Caco-2 (cell line): ENCODE measurements at regions not wholly inside any gene's neighbourhood (a gene's known extent, or its start where the extent isn't known, plus 50 kb on each side); places are given as distances from the start of the nearest gene placed in this dataset.
"Not testable (repeated sequence)": the region's sequence is repeated elsewhere in the genome, so short reads cannot be mapped to it uniquely, and the experiment has no call there.

Source experiments
- BruUV-seq: library from RNA; stranded (reverse); fragments of 400-500 nt; replicated peaks from 2 replicates; lab custom pipeline; 2021; lab: Mats Ljungman, UMichigan
- CTCF ChIA-PET: fragments of 300-600 bp; sonication (Branson Sonifier 250); formaldehyde crosslinking; loops from one replicate; lab custom pipeline; 2022; ENCODE audit warnings: antibody characterized with exemption; lab: Charles Lee
- POLR2A ChIA-PET: fragments of 300-600 bp; sonication (Branson Sonifier 250); formaldehyde crosslinking; loops from one replicate; lab custom pipeline; 2022; ENCODE audit warnings: antibody characterized with exemption; lab: Charles Lee
- DNase-seq, 2 experiments: peaks; one replicate each; pipeline versions ENCODE4 v3.0.0 to v3.0.0-alpha.2; 2020 to 2022
- H3K27me3 ChIP-seq: replicated peaks from 2 replicates; pipeline ENCODE4 v1.6.0; 2011; ENCODE audit warnings: low read length; ENCODE audit not compliant: control insufficient read depth, insufficient read depth
- H3K36me3 ChIP-seq: 2 replicates; pipeline ENCODE4 v1.5.1; 2011; ENCODE audit warnings: low read length; ENCODE audit not compliant: control insufficient read depth, insufficient read depth
- H3K4me1 ChIP-seq: fragments of 250-450 bp; sonication (Bioruptor Pico); 2 replicates; pipeline ENCODE4 v1.5.1; 2020; ENCODE audit warnings: mild to moderate bottlenecking
- H3K4me3 ChIP-seq: 2 replicates; pipeline ENCODE4 v1.5.1; 2011; ENCODE audit warnings: low read depth, mild to moderate bottlenecking, control low read depth, low read length
- H3K9me3 ChIP-seq: fragments of 250-450 bp; sonication (Bioruptor Pico); 2 replicates; pipeline ENCODE4 v1.5.1; 2020; ENCODE audit warnings: mild to moderate bottlenecking, moderate library complexity
- H3K27ac Mint-ChIP-seq: one replicate; pipeline ENCODE4 v1.8.0; 2022; ENCODE audit warnings: mixed read lengths; ENCODE audit not compliant: unreplicated experiment
- H3K27me3 Mint-ChIP-seq: one replicate; pipeline ENCODE4 v1.8.0; 2022; ENCODE audit warnings: mixed read lengths; ENCODE audit not compliant: insufficient read depth, unreplicated experiment
- H3K36me3 Mint-ChIP-seq: one replicate; pipeline ENCODE4 v1.8.0; 2022; ENCODE audit warnings: mild to moderate bottlenecking, mixed read lengths; ENCODE audit not compliant: insufficient read depth, unreplicated experiment
- H3K4me1 Mint-ChIP-seq: one replicate; pipeline ENCODE4 v1.8.0; 2022; ENCODE audit warnings: low read depth, mixed read lengths; ENCODE audit not compliant: unreplicated experiment
- H3K4me3 Mint-ChIP-seq: one replicate; pipeline ENCODE4 v1.8.0; 2022; ENCODE audit warnings: mild to moderate bottlenecking, moderate library complexity, mixed read lengths; ENCODE audit not compliant: unreplicated experiment
- H3K9me3 Mint-ChIP-seq: one replicate; pipeline ENCODE4 v1.8.0; 2022; ENCODE audit warnings: mixed read lengths; ENCODE audit not compliant: unreplicated experiment
- intact Hi-C: fragments of 100-400 bp; cut with micrococcal nuclease; formaldehyde crosslinking; loops from one replicate; pipeline ENCODE4 v1.10.0; 2022; ENCODE audit not compliant: unreplicated experiment
- TF ChIP-seq, protein P1 (sequence below), 2 experiments: fragments of 200-600 bp in 1 of 2; IDR thresholded peaks; 1 replicate in 1 of 2; 2 replicates in 1 of 2; pipeline versions ENCODE4 v1.5.1 to v1.8.0; 2011 to 2022; ENCODE audit warnings: antibody characterized with exemption in 1 of 2, control low read depth in 1 of 2, inconsistent platforms in 1 of 2, low read depth in 1 of 2, low read length in 1 of 2, mild to moderate bottlenecking in 1 of 2, moderate library complexity in 1 of 2; ENCODE audit not compliant: insufficient read depth in 1 of 2, severe bottlenecking in 1 of 2, unreplicated experiment in 1 of 2

GRCh38 chr3:18177271-18177670 lies 247.9 kb downstream of the SATB1 start:
- Mint-ChIP-seq H3K27ac (no peak overlapping the region), H3K36me3 (no peaks in the 10 kb centered on the region), H3K27me3 (no peaks in the 10 kb centered on the region), H3K4me3 (no peak overlapping the region), H3K9me3 (no peaks in the 10 kb centered on the region), H3K4me1 (no peaks in the 10 kb centered on the region)
- POLR2A ChIA-PET: no interaction called here
- BruUV-seq: no TSS peak
- CTCF ChIA-PET: no interaction called here
- TF ChIP-seq, protein P1, sequence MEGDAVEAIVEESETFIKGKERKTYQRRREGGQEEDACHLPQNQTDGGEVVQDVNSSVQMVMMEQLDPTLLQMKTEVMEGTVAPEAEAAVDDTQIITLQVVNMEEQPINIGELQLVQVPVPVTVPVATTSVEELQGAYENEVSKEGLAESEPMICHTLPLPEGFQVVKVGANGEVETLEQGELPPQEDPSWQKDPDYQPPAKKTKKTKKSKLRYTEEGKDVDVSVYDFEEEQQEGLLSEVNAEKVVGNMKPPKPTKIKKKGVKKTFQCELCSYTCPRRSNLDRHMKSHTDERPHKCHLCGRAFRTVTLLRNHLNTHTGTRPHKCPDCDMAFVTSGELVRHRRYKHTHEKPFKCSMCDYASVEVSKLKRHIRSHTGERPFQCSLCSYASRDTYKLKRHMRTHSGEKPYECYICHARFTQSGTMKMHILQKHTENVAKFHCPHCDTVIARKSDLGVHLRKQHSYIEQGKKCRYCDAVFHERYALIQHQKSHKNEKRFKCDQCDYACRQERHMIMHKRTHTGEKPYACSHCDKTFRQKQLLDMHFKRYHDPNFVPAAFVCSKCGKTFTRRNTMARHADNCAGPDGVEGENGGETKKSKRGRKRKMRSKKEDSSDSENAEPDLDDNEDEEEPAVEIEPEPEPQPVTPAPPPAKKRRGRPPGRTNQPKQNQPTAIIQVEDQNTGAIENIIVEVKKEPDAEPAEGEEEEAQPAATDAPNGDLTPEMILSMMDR (IDR thresholded peaks at IDR 0.05; ENCODE audit: insufficient read depth in 1 of 2, low read depth in 1 of 2, low read length in 1 of 2, severe bottlenecking in 1 of 2, unreplicated experiment in 1 of 2): no peak
- intact Hi-C loops: no loop called here
- DNase-seq: no peak
- Histone ChIP-seq H3K9me3 (no peaks in the 10 kb centered on the region), H3K27me3 (no peaks in the 10 kb centered on the region), H3K36me3 (no peaks in the 10 kb centered on the region), H3K4me1 (no peaks in the 10 kb centered on the region), H3K4me3 (no peak overlapping the region)

DNA sequence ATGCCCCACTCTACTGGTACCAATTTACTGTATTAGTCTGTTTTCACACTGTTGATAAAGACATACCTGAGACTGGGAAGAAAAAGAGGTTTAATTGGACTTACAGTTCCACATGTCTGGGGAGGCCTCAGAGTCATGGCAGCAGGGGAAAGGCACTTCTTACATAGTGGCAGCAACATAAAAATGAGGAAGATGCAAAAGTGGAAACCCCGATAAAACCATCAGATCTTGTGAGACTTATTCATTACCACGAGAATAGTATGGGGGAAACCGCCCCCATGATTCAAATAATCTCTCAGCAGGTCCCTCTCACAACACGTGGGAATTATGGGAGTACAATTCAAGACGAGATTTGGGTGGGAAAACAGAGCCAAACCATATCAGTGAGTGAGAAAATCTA lies 251.2 kb downstream of the SATB1 start:
- BruUV-seq, H3K4me3 Mint-ChIP-seq, DNase-seq: not testable (repeated sequence)

DNA sequence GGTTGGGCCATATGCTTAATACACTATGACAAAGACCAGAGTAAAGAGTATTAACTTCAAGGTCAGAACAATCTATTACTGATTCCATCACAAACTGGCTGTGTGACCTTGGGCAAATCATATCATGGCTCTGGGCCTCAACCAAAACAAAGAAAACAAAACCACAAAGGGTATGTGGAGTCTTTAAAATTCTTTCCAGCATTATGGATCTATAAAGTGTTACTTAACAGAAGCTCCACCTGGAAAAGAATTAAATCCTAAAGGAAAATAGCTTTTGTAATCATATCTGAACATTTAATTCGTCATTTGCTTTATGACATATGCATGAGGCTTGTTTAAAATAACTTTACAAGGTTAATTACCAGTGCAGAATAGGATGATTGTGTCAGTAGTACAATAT lies 265.5 kb downstream of the SATB1 start:
- H3K27me3 ChIP-seq: no peaks in the 10 kb centered on the region; the same call in 1 of the 2 replicates
- ChIA-PET CTCF (no interaction called here), POLR2A (no interaction called here)
- Mint-ChIP-seq H3K4me1 (peaks cover 1% of the 10 kb centered on the region), H3K9me3 (no peaks in the 10 kb centered on the region), H3K4me3 (no peak overlapping the region), H3K27me3 (peaks cover 3% of the 10 kb centered on the region), H3K27ac (no peak overlapping the region), H3K36me3 (no peaks in the 10 kb centered on the region)
- no peaks in the 10 kb centered on the region for H3K9me3 ChIP-seq
- no peaks in the 10 kb centered on the region for H3K36me3 ChIP-seq
- no TSS peak for BruUV-seq
- no peak overlapping the region for H3K4me3 ChIP-seq
- TF ChIP-seq, protein P1 (IDR thresholded peaks at IDR 0.05; ENCODE audit: insufficient read depth in 1 of 2, low read depth in 1 of 2, low read length in 1 of 2, severe bottlenecking in 1 of 2, unreplicated experiment in 1 of 2): no peak
- H3K4me1 ChIP-seq: no peaks in the 10 kb centered on the region
- intact Hi-C loops: no loop called here
- no peak for DNase-seq

More for the DNA sequence above, 251.2 kb downstream of the SATB1 start:
- H3K4me1 ChIP-seq, H3K27ac Mint-ChIP-seq, CTCF ChIA-PET, H3K36me3 Mint-ChIP-seq, H3K4me1 Mint-ChIP-seq, intact Hi-C loops, H3K9me3 ChIP-seq, POLR2A ChIA-PET, H3K4me3 ChIP-seq, H3K9me3 Mint-ChIP-seq, H3K27me3 Mint-ChIP-seq, H3K36me3 ChIP-seq, H3K27me3 ChIP-seq: not testable (repeated sequence)
